ENCODE measurements at regions not wholly inside any gene's neighbourhood (a gene's known extent, or its start where the extent isn't known, plus 50 kb on each side); places are given as distances from the start of the nearest gene placed in this dataset.
"Not testable (repeated sequence)": the region's sequence is repeated elsewhere in the genome, so short reads cannot be mapped to it uniquely, and the experiment has no call there.

GRCh38 chr13:78491978-78492377, 111.4 kb downstream of the POU4F1 start:
- TF ChIP-seq CTCF (IDR thresholded peaks at IDR 0.05; ENCODE audit: insufficient read depth, low read depth, low read length): no peak
- no peak overlapping the region for H3K4me3 ChIP-seq (ENCODE audit: low read depth, low read length)
- DNase-seq (ENCODE audit: low read depth): no peak

- H3K4me3 ChIP-seq (ENCODE audit: low read depth, low read length); DNase-seq (ENCODE audit: low read depth): not testable (repeated sequence)
Measured at GRCh38 chr13:78490225-78490624, 113.1 kb downstream of the POU4F1 start.

GRCh38 chr13:78487707-78488106, 115.6 kb downstream of the POU4F1 start:
- H3K4me3 ChIP-seq (ENCODE audit: low read depth, low read length): no peak overlapping the region
- no peak for TF ChIP-seq CTCF (IDR thresholded peaks at IDR 0.05; ENCODE audit: insufficient read depth, low read depth, low read length)
- no peak for DNase-seq (ENCODE audit: low read depth)

GRCh38 chr13:78485803-78486202, 117.5 kb downstream of the POU4F1 start:
- DNase-seq (ENCODE audit: low read depth): no peak
- H3K4me3 ChIP-seq (ENCODE audit: low read depth, low read length): no peak overlapping the region
- no peak for TF ChIP-seq CTCF (IDR thresholded peaks at IDR 0.05; ENCODE audit: insufficient read depth, low read depth, low read length)

- no peak overlapping the region for H3K4me3 ChIP-seq (ENCODE audit: low read depth, low read length)
- DNase-seq (ENCODE audit: low read depth): no peak
- TF ChIP-seq CTCF (IDR thresholded peaks at IDR 0.05; ENCODE audit: insufficient read depth, low read depth, low read length): no peak
Measured at GRCh38 chr13:78478183-78478582, 125.2 kb downstream of the POU4F1 start.

GRCh38 chr13:78476910-78477309, 126.4 kb downstream of the POU4F1 start:
- H3K4me3 ChIP-seq (ENCODE audit: low read depth, low read length): no peak overlapping the region
- no peak for TF ChIP-seq CTCF (IDR thresholded peaks at IDR 0.05; ENCODE audit: insufficient read depth, low read depth, low read length)
- no peak for DNase-seq (ENCODE audit: low read depth)

GRCh38 chr13:78468621-78469020, 134.7 kb downstream of the POU4F1 start:
- DNase-seq (ENCODE audit: low read depth): no peak
- TF ChIP-seq CTCF (IDR thresholded peaks at IDR 0.05; ENCODE audit: insufficient read depth, low read depth, low read length): no peak
- no peak overlapping the region for H3K4me3 ChIP-seq (ENCODE audit: low read depth, low read length)

All from fibroblast of villous mesenchyme (primary cell).